Endothelial cell of umbilical vein (primary cell): ENCODE measurements at regions not wholly inside any gene's neighbourhood (a gene's known extent, or its start where the extent isn't known, plus 50 kb on each side); places are given as distances from the start of the nearest gene placed in this dataset.

Source experiments
- BruUV-seq: library from RNA; stranded (reverse); fragments of 400-500 nt; replicated peaks from 2 replicates; lab custom pipeline; 2021; lab: Mats Ljungman, UMichigan
- CTCF ChIA-PET: fragments of 300-600, 350-600 bp; sonication (Branson Sonifier 250); formaldehyde crosslinking; loops from one replicate; lab custom pipeline; 2021; ENCODE audit warnings: antibody characterized with exemption, inconsistent platforms; lab: Charles Lee
- POLR2A ChIA-PET: fragments of 300-600, 350-600 bp; sonication (Branson Sonifier 250); formaldehyde crosslinking; loops from one replicate; lab custom pipeline; 2021; ENCODE audit warnings: antibody characterized with exemption, inconsistent platforms; lab: Charles Lee
- DNase-seq: peaks from one replicate; pipeline ENCODE4 v3.0.0-alpha.2; 2011; ENCODE audit warnings: low read depth, low spot score
- FAIRE-seq: peaks from 2 replicates; lab custom pipeline; 2011; peaks lifted over from hg19 to GRCh38; lab: Jason Lieb, UNC
- H2AFZ ChIP-seq: 2 replicates; pipeline ENCODE4 v1.6.0; 2012; ENCODE audit warnings: low read depth, low read length, control low read depth, inconsistent platforms
- H3K27ac ChIP-seq: 2 replicates; pipeline ENCODE4 v1.5.1; 2011; ENCODE audit warnings: low read depth, mild to moderate bottlenecking, control low read depth, low read length, moderate library complexity; ENCODE audit not compliant: insufficient read depth
- H3K27me3 ChIP-seq, 2 experiments: 2 replicates each; pipeline versions ENCODE4 v1.6.0 to v1.6.1; 2011; ENCODE audit warnings: low read length in 2 of 2, mixed read lengths in 1 of 2; ENCODE audit not compliant: control insufficient read depth in 2 of 2, insufficient read depth in 2 of 2
- H3K36me3 ChIP-seq, 2 experiments: 2 replicates in 1 of 2; 3 replicates in 1 of 2; pipeline ENCODE4 v1.5.1; 2011; ENCODE audit warnings: low read length in 2 of 2, mild to moderate bottlenecking in 1 of 2, moderate library complexity in 1 of 2; ENCODE audit not compliant: control insufficient read depth in 2 of 2, insufficient read depth in 2 of 2; ENCODE audit errors: extremely low read depth in 1 of 2
- H3K4me1 ChIP-seq: 3 replicates; pipeline ENCODE4 v1.5.1; 2011; ENCODE audit warnings: mild to moderate bottlenecking, low read length; ENCODE audit not compliant: control insufficient read depth, insufficient read depth; ENCODE audit errors: extremely low read depth
- H3K4me2 ChIP-seq: 2 replicates; pipeline ENCODE4 v1.6.1; 2011; ENCODE audit warnings: low read length, control low read depth, mixed read lengths; ENCODE audit not compliant: insufficient read depth
- H3K4me3 ChIP-seq, 3 experiments: fragments of 200-600 bp in 1 of 3; sonication (generic), shearing (Covaris generic) in 1 of 3; replicated peaks in 1 of 3; 2 replicates each; pipeline ENCODE4 v1.5.1; 2011 to 2016; ENCODE audit warnings: control low read depth in 3 of 3, low read length in 3 of 3, mild to moderate bottlenecking in 2 of 3, inconsistent platforms in 1 of 3, low read depth in 1 of 3, moderate library complexity in 1 of 3; ENCODE audit not compliant: insufficient read depth in 1 of 3
- H3K79me2 ChIP-seq: 2 replicates; pipeline ENCODE4 v1.6.0; 2012; ENCODE audit warnings: low read length, inconsistent platforms; ENCODE audit not compliant: control insufficient read depth, insufficient read depth
- H3K9ac ChIP-seq: replicated peaks from 2 replicates; pipeline ENCODE3; 2011; ENCODE audit warnings: low read length, control low read depth; ENCODE audit not compliant: insufficient read depth; ENCODE audit errors: extremely low read depth
- H3K9me1 ChIP-seq: replicated peaks from 3 replicates; pipeline ENCODE4 v1.6.0; 2011; ENCODE audit warnings: mild to moderate bottlenecking, low read length; ENCODE audit not compliant: control insufficient read depth, insufficient read depth; ENCODE audit errors: extremely low read depth
- H3K9me3 ChIP-seq: replicated peaks from 2 replicates; pipeline ENCODE4 v1.5.1; 2012; ENCODE audit warnings: low read length, inconsistent platforms; ENCODE audit not compliant: control insufficient read depth, insufficient read depth
- H4K20me1 ChIP-seq: replicated peaks from 2 replicates; pipeline ENCODE3; 2011; ENCODE audit warnings: mild to moderate bottlenecking, low read length; ENCODE audit not compliant: control insufficient read depth, insufficient read depth; ENCODE audit errors: extremely low read depth
- CTCF ChIP-seq, 2 donors: IDR thresholded peaks; 1 replicate in 1 of 2; 2 replicates in 1 of 2; pipeline ENCODE4 v1.5.1; 2011; ENCODE audit warnings: low read length in 2 of 2, mild to moderate bottlenecking in 2 of 2, moderate library complexity in 2 of 2, control low read depth in 1 of 2, inconsistent platforms in 1 of 2, low read depth in 1 of 2; ENCODE audit not compliant: insufficient read depth in 1 of 2; ENCODE audit errors: extremely low read depth in 1 of 2
- FOS ChIP-seq: IDR thresholded peaks from 2 replicates; pipeline ENCODE4 v1.6.1; 2011; ENCODE audit warnings: mild to moderate bottlenecking, low read length, moderate library complexity, borderline replicate concordance; ENCODE audit not compliant: insufficient read depth
- GATA2 ChIP-seq: IDR thresholded peaks from 2 replicates; pipeline ENCODE4 v1.7.0; 2011; ENCODE audit warnings: low read depth, mild to moderate bottlenecking, moderate library complexity, mixed read lengths, low read length; ENCODE audit not compliant: insufficient read length, insufficient read depth
- JUN ChIP-seq: IDR thresholded peaks from 2 replicates; pipeline ENCODE4 v1.6.1; 2011; ENCODE audit warnings: borderline replicate concordance, low read depth; ENCODE audit not compliant: insufficient read length, insufficient read depth
- dilution Hi-C: fragments of 300-500 bp; cut with MboI; formaldehyde crosslinking; loops from one replicate; pipeline ENCODE4 v1.15.0; 2019; ENCODE audit warnings: low sequenced_read_pairs; ENCODE audit not compliant: extremely low pct_ligation_motif_present
- intact Hi-C: fragments of 100-400 bp; cut with micrococcal nuclease; formaldehyde crosslinking; loops from one replicate; pipeline ENCODE4 v1.10.0; 2022

DNA sequence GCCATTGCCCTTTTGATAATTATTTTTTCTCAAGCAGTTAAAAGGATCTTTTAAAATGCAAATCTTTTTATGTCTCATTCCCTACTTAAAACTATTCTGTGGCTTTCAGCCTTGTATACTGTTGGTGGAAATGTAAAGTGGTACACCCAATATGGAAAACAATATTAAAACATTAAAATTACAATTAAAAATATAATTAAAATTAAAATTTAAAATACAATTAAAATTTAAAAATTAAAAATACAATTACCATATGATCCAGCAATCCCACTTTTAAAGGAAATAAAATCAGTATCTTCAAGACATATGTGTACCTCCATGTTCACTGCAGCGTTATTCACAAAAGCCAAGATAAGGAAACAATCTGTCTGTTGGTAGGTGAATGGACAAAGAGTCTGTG is 340.8 kb upstream of the TOM1L1 start:
- FAIRE-seq (no peak), DNase-seq (no peak)
- no peaks in the 10 kb centered on the region for H3K79me2 ChIP-seq
- BruUV-seq = no TSS peak
- no peak for TF ChIP-seq GATA2
- H3K36me3 ChIP-seq = no peaks in the 10 kb centered on the region
- dilution Hi-C loops (no loop called here), intact Hi-C loops (no loop called here)
- CTCF ChIA-PET = no interaction called here
- no peaks in the 10 kb centered on the region for H3K9me1 ChIP-seq
- H3K9me3 ChIP-seq = peaks cover 6% of the 10 kb centered on the region
- H4K20me1 ChIP-seq = no peaks in the 10 kb centered on the region
- no peak overlapping the region for H2AFZ ChIP-seq
- no peak overlapping the region for H3K4me2 ChIP-seq
- no peak overlapping the region for H3K27ac ChIP-seq
- no peak overlapping the region for H3K9ac ChIP-seq
- H3K27me3 ChIP-seq = no peaks in the 10 kb centered on the region
- no peak overlapping the region for H3K4me3 ChIP-seq
- H3K4me1 ChIP-seq = no peaks in the 10 kb centered on the region
- POLR2A ChIA-PET = no interaction called here

- CTCF ChIA-PET = no interaction called here
- Histone ChIP-seq H3K27me3 (no peaks in the 10 kb centered on the region), H3K79me2 (no peaks in the 10 kb centered on the region), H3K9me3 (peaks cover 12% of the 10 kb centered on the region), H3K27ac (no peak overlapping the region), H3K4me2 (no peak overlapping the region), H3K36me3 (no peaks in the 10 kb centered on the region), H3K4me3 (no peak overlapping the region), H3K9ac (no peak overlapping the region), H3K4me1 (no peaks in the 10 kb centered on the region), H2AFZ (no peak overlapping the region), H3K9me1 (no peaks in the 10 kb centered on the region), H4K20me1 (no peaks in the 10 kb centered on the region)
- DNase-seq = no peak
- no TSS peak for BruUV-seq
- intact Hi-C loops = no loop called here
- POLR2A ChIA-PET = no interaction called here
- TF ChIP-seq JUN = no peak
- no peak for TF ChIP-seq CTCF (IDR thresholded peaks at IDR 0.05; ENCODE audit: extremely low read depth in 1 of 2, insufficient read depth in 1 of 2, low read depth in 1 of 2, low read length in 2 of 2)
- no peak for TF ChIP-seq FOS
- no peak for TF ChIP-seq GATA2
- no peak for FAIRE-seq
- dilution Hi-C loops = no loop called here
Observed at GRCh38 chr17:54608634-54609155, 292.0 kb upstream of the TOM1L1 start.
